H1 (cell line): ENCODE measurements at regions not wholly inside any gene's neighbourhood (a gene's known extent, or its start where the extent isn't known, plus 50 kb on each side); places are given as distances from the start of the nearest gene placed in this dataset.

Source experiments
- CTCF ChIA-PET: fragments of 300-600 bp; sonication (Branson Sonifier 250); formaldehyde crosslinking; loops from one replicate; lab custom pipeline; 2021; ENCODE audit not compliant: partially characterized antibody; lab: Charles Lee
- POLR2A ChIA-PET: fragments of 300-600 bp; sonication (Branson Sonifier 250); formaldehyde crosslinking; loops from one replicate; lab custom pipeline; 2021; ENCODE audit warnings: inconsistent platforms; ENCODE audit not compliant: partially characterized antibody; lab: Charles Lee
- DNase-seq, 2 experiments: peaks; one replicate each; pipeline versions ENCODE4 v3.0.0 to v3.0.0-alpha.2; 2010 to 2022; ENCODE audit warnings: low spot score in 2 of 2, low read depth in 1 of 2, mixed read lengths in 1 of 2
- FAIRE-seq: peaks from 2 replicates; lab custom pipeline; 2011; peaks lifted over from hg19 to GRCh38; lab: Jason Lieb, UNC
- H2AFZ ChIP-seq: 2 replicates; pipeline ENCODE4 v1.8.1; 2012; ENCODE audit warnings: low read length, inconsistent platforms
- H2AK5ac ChIP-seq: 2 replicates; pipeline ENCODE4 v1.6.1; 2013; ENCODE audit warnings: low read depth, low read length
- H2BK120ac ChIP-seq: replicated peaks from 2 replicates; pipeline ENCODE3; 2013; ENCODE audit warnings: low read depth, low read length, inconsistent platforms
- H2BK12ac ChIP-seq: 2 replicates; pipeline ENCODE4 v1.6.1; 2013; ENCODE audit warnings: low read depth, low read length
- H2BK15ac ChIP-seq: 2 replicates; pipeline ENCODE4 v1.6.1; 2013; ENCODE audit warnings: low read length
- H2BK20ac ChIP-seq: 2 replicates; pipeline ENCODE4 v1.6.1; 2013; ENCODE audit warnings: low read length
- H2BK5ac ChIP-seq: 2 replicates; pipeline ENCODE4 v1.6.1; 2013; ENCODE audit warnings: low read depth, low read length
- H3K14ac ChIP-seq: 2 replicates; pipeline ENCODE4 v1.6.1; 2013; ENCODE audit warnings: inconsistent platforms; ENCODE audit not compliant: insufficient read length
- H3K18ac ChIP-seq: 2 replicates; pipeline ENCODE4 v1.6.1; 2013; ENCODE audit warnings: low read length; ENCODE audit errors: extremely low read depth
- H3K23ac ChIP-seq: 2 replicates; pipeline ENCODE4 v1.6.1; 2013; ENCODE audit warnings: inconsistent platforms; ENCODE audit not compliant: insufficient read length
- H3K23me2 ChIP-seq: 2 replicates; pipeline ENCODE4 v1.6.1; 2013; ENCODE audit warnings: low read depth, low read length
- H3K27ac ChIP-seq: 2 replicates; pipeline ENCODE4 v1.6.1; 2011; ENCODE audit warnings: low read depth, low read length, inconsistent platforms
- H3K27me3 ChIP-seq, 4 experiments: replicated peaks in 1 of 4; 1 replicate in 1 of 4; 2 replicates in 3 of 4; pipeline versions ENCODE4 v1.6.1 to v1.8.1; 2011 to 2013; ENCODE audit warnings: low read length in 3 of 4, mild to moderate bottlenecking in 3 of 4, inconsistent platforms in 2 of 4, mixed read lengths in 2 of 4, moderate library complexity in 1 of 4; ENCODE audit not compliant: control insufficient read depth in 3 of 4, insufficient read depth in 3 of 4; ENCODE audit errors: extremely low read depth in 1 of 4
- H3K36me3 ChIP-seq, 4 experiments: 2 replicates each; pipeline versions ENCODE4 v1.6.1 to v1.8.1; 2011 to 2013; ENCODE audit warnings: mild to moderate bottlenecking in 4 of 4, low read length in 3 of 4, moderate library complexity in 2 of 4, control low read depth in 1 of 4, inconsistent platforms in 1 of 4; ENCODE audit not compliant: insufficient read depth in 4 of 4, control insufficient read depth in 2 of 4
- H3K4ac ChIP-seq: replicated peaks from 2 replicates; pipeline ENCODE3; 2013; ENCODE audit warnings: low read length, low read depth, mixed read lengths, inconsistent platforms; ENCODE audit not compliant: insufficient read length
- H3K4me1 ChIP-seq, 4 experiments: replicated peaks in 1 of 4; 1 replicate in 1 of 4; 2 replicates in 3 of 4; pipeline versions ENCODE4 v1.6.1 to v1.8.1; 2011 to 2013; ENCODE audit warnings: low read length in 3 of 4, inconsistent platforms in 2 of 4, mixed read lengths in 1 of 4; ENCODE audit not compliant: insufficient read depth in 4 of 4, control insufficient read depth in 3 of 4
- H3K4me2 ChIP-seq, 2 experiments: 2 replicates each; pipeline versions ENCODE4 v1.6.1 to v1.8.1; 2011 to 2013; ENCODE audit warnings: low read depth in 2 of 2, low read length in 2 of 2, control low read depth in 1 of 2, inconsistent platforms in 1 of 2, mild to moderate bottlenecking in 1 of 2; ENCODE audit not compliant: insufficient read depth in 1 of 2
- H3K4me3 ChIP-seq, 4 experiments: fragments of 200-600, 300-600 bp in 1 of 4; sonication (generic), shearing (Covaris generic), sonication (Bioruptor Twin) in 1 of 4; 2 replicates each; pipeline versions ENCODE4 v1.5.1 to v1.8.1; 2011 to 2016; ENCODE audit warnings: low read length in 4 of 4, low read depth in 3 of 4, control low read depth in 2 of 4, inconsistent platforms in 2 of 4, mild to moderate bottlenecking in 2 of 4, mixed read lengths in 1 of 4, moderate library complexity in 1 of 4; ENCODE audit not compliant: insufficient read depth in 2 of 4; ENCODE audit errors: extremely low read depth in 1 of 4
- H3K56ac ChIP-seq: replicated peaks from 2 replicates; pipeline ENCODE3; 2013; ENCODE audit warnings: low read depth, mild to moderate bottlenecking, mixed read lengths, low read length, inconsistent platforms; ENCODE audit not compliant: insufficient read length
- H3K79me1 ChIP-seq: 2 replicates; pipeline ENCODE4 v1.6.1; 2013; ENCODE audit warnings: low read depth, low read length, control low read depth
- H3K79me2 ChIP-seq, 2 experiments: 2 replicates each; pipeline versions ENCODE4 v1.6.1 to v1.8.1; 2012 to 2013; ENCODE audit warnings: low read length in 2 of 2, mild to moderate bottlenecking in 2 of 2, inconsistent platforms in 1 of 2; ENCODE audit not compliant: insufficient read depth in 2 of 2, control insufficient read depth in 1 of 2
- H3K9ac ChIP-seq, 4 experiments: replicated peaks in 1 of 4; 1 replicate in 1 of 4; 2 replicates in 3 of 4; pipeline versions ENCODE4 v1.6.1 to v1.8.1; 2011 to 2013; ENCODE audit warnings: low read depth in 3 of 4, low read length in 3 of 4, control low read depth in 2 of 4, mild to moderate bottlenecking in 2 of 4, moderate library complexity in 2 of 4, inconsistent platforms in 1 of 4; ENCODE audit errors: extremely low read depth in 1 of 4
- H3K9me3 ChIP-seq, 2 experiments: 2 replicates each; pipeline versions ENCODE4 v1.6.1 to v1.8.1; 2012 to 2013; ENCODE audit warnings: mild to moderate bottlenecking in 2 of 2, moderate library complexity in 2 of 2, control low read depth in 1 of 2, inconsistent platforms in 1 of 2, low read depth in 1 of 2, low read length in 1 of 2, mixed read lengths in 1 of 2; ENCODE audit not compliant: insufficient read depth in 2 of 2
- H4K20me1 ChIP-seq, 2 experiments: replicated peaks in 1 of 2; 2 replicates each; pipeline versions ENCODE3 to v1.8.1; 2011 to 2013; ENCODE audit warnings: inconsistent platforms in 2 of 2, low read length in 2 of 2, mild to moderate bottlenecking in 1 of 2; ENCODE audit not compliant: insufficient read depth in 2 of 2, control insufficient read depth in 1 of 2
- H4K5ac ChIP-seq: 2 replicates; pipeline ENCODE4 v1.6.1; 2013; ENCODE audit warnings: low read length, low read depth, mixed read lengths, inconsistent platforms; ENCODE audit not compliant: insufficient read length
- H4K8ac ChIP-seq: 2 replicates; pipeline ENCODE4 v1.8.0; 2013; ENCODE audit warnings: mild to moderate bottlenecking, moderate library complexity, low read length, inconsistent platforms; ENCODE audit not compliant: insufficient read depth; ENCODE audit errors: extremely low read depth
- H4K91ac ChIP-seq: replicated peaks from 2 replicates; pipeline ENCODE3; 2013; ENCODE audit warnings: low read length, mixed read lengths, inconsistent platforms; ENCODE audit not compliant: insufficient read length
- ASH2L ChIP-seq: fragments of 200-600, 300-600 bp; sonication (generic); IDR thresholded peaks from one replicate; pipeline ENCODE4 v1.7.1; 2017; ENCODE audit warnings: low read length
- CEBPB ChIP-seq: IDR thresholded peaks from 2 replicates; pipeline ENCODE4 v1.6.1; 2012; ENCODE audit warnings: low read depth, low read length
- CHD2 ChIP-seq: IDR thresholded peaks from 2 replicates; pipeline ENCODE4 v1.6.1; 2012; ENCODE audit warnings: low read length, improper control_type of control experiment
- EGR1 ChIP-seq: IDR thresholded peaks from 2 replicates; pipeline ENCODE4 v1.6.1; 2011; ENCODE audit warnings: low read depth, low read length, borderline replicate concordance
- EZH2 ChIP-seq: fragments of 200-600 bp; sonication (generic); IDR thresholded peaks from 2 replicates; pipeline ENCODE4 v1.7.1; 2012; ENCODE audit warnings: low read depth, mild to moderate bottlenecking, moderate library complexity, low read length, inconsistent platforms; ENCODE audit not compliant: severe bottlenecking
- HDAC6 ChIP-seq: IDR thresholded peaks from one replicate; pipeline ENCODE4 v1.7.1; 2012; ENCODE audit warnings: low read depth, mild to moderate bottlenecking, inconsistent platforms, low read length, moderate library complexity
- JUND ChIP-seq: IDR thresholded peaks from 2 replicates; pipeline ENCODE4 v1.6.1; 2011; ENCODE audit warnings: mild to moderate bottlenecking, improper control_type of control experiment, low read length
- POU5F1 ChIP-seq: IDR thresholded peaks from 2 replicates; pipeline ENCODE4 v1.6.1; 2011; ENCODE audit warnings: low read depth, mild to moderate bottlenecking, low read length, moderate library complexity
- RBBP5 ChIP-seq: IDR thresholded peaks from 2 replicates; pipeline ENCODE4 v1.7.1; 2012; ENCODE audit warnings: low read depth, mild to moderate bottlenecking, inconsistent platforms, low read length, moderate library complexity, borderline replicate concordance
- SP1 ChIP-seq: IDR thresholded peaks from 2 replicates; pipeline ENCODE4 v1.6.1; 2011; ENCODE audit warnings: low read depth, low read length
- SUZ12 ChIP-seq: fragments of 200-600 bp; sonication (generic); IDR thresholded peaks from 2 replicates; pipeline ENCODE4 v1.6.1; 2012; ENCODE audit warnings: mild to moderate bottlenecking, inconsistent platforms, low read length, moderate library complexity, mixed read lengths
- TAF7 ChIP-seq: optimal IDR thresholded peaks from 2 replicates; pipeline ENCODE3; 2011; ENCODE audit warnings: low read depth, mild to moderate bottlenecking, inconsistent platforms, low read length, moderate library complexity, borderline replicate concordance
- TEAD4 ChIP-seq: IDR thresholded peaks from 2 replicates; pipeline ENCODE4 v1.6.1; 2012; ENCODE audit warnings: low read depth, low read length, inconsistent platforms, mixed read lengths
- WGBS, 2 experiments: shearing (Covaris generic) in 1 of 2; methylation state at CpG; one replicate each; pipeline versions ENCODE4 v1.1.6 to v1.1.7; 2013 to 2015; ENCODE audit warnings: low lambda C conversion rate in 2 of 2, mixed read lengths in 2 of 2, inconsistent platforms in 1 of 2, low coverage in 1 of 2, missing lambda C conversion rate in 1 of 2; ENCODE audit not compliant: insufficient replicate concordance in 2 of 2, insufficient coverage in 1 of 2, insufficient read length in 1 of 2; ENCODE audit errors: extremely low coverage in 1 of 2, missing lambda C conversion rate in 1 of 2; 5-methylcytosine and 5-hydroxymethylcytosine counted together

DNA sequence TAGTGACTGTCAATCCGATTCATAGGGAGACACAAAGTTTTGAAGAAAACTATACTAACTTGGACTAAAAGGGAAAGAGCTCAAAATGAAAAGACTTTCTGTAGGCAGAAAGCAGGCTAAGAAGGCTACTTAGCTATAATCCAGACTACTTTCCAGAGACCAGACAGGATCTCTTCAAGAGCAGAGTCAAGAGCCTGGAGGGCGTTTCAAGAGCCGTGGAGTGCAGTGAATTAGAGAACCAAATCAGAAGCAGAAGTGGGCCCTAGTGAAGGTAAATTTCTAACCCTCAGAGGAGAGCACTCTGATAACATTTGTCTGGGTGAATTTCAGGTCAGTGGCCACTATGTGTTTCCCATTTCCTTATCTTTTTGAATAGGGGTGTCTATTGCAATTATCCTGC is 76.4 kb downstream of the CGGBP1 start:
- Histone ChIP-seq H3K27me3 (no peaks in the 10 kb centered on the region), H3K23ac (no peak overlapping the region), H3K18ac (no peak overlapping the region), H2BK5ac (no peak overlapping the region), H4K8ac (no peak overlapping the region), H3K4me3 (no peak overlapping the region), H2BK20ac (no peak overlapping the region), H3K79me1 (no peaks in the 10 kb centered on the region), H2AFZ (no peak overlapping the region), H3K9ac (no peak overlapping the region), H3K14ac (no peak overlapping the region), H3K27ac (no peak overlapping the region), H4K20me1 (no peaks in the 10 kb centered on the region), H2BK120ac (no peak overlapping the region), H3K4me1 (no peaks in the 10 kb centered on the region), H3K4ac (no peak overlapping the region), H3K56ac (no peak overlapping the region), H3K79me2 (no peaks in the 10 kb centered on the region), H4K5ac (no peak overlapping the region), H3K9me3 (peaks cover 15 to 20% of the 10 kb centered on the region in 2 experiments), H2BK12ac (no peak overlapping the region), H3K23me2 (no peaks in the 10 kb centered on the region; the same call in 1 of the 2 replicates), H3K4me2 (no peak overlapping the region), H3K36me3 (no peaks in the 10 kb centered on the region), H2BK15ac (no peak overlapping the region), H2AK5ac (no peak overlapping the region), H4K91ac (no peak overlapping the region)
- no peak for FAIRE-seq
- TF ChIP-seq JUND (no peak), EGR1 (no peak), TEAD4 (no peak), POU5F1 (no peak), SUZ12 (no peak), CEBPB (no peak), TAF7 (no peak), ASH2L (no peak), HDAC6 (no peak), CHD2 (no peak), RBBP5 (no peak), SP1 (no peak), EZH2 (no peak)
- 92% methylated on average over 3 of the region's 3 CpGs; no CpG with 5 or more reads in 1 of the 2 experiments for WGBS, 2 experiments
- CTCF ChIA-PET: interaction anchor here (1.2 kb wide), 1 partner anchor 22 kb away, joined by 3 read pairs; no protein-coding TSS in a partner anchor
- POLR2A ChIA-PET: no interaction called here
- no peak for DNase-seq
